H9 (cell line): ENCODE measurements at regions not wholly inside any gene's neighbourhood (a gene's known extent, or its start where the extent isn't known, plus 50 kb on each side); places are given as distances from the start of the nearest gene placed in this dataset.

Source experiments
- DNase-seq: peaks from one replicate; pipeline ENCODE4 v3.0.0-alpha.2; 2017
- H2AFZ ChIP-seq: one replicate; pipeline ENCODE4 v1.6.1; 2013; ENCODE audit warnings: mild to moderate bottlenecking, low read length, control low read depth, moderate library complexity
- H2AK5ac ChIP-seq: 2 replicates; pipeline ENCODE4 v1.6.1; 2013; ENCODE audit warnings: low read length, control low read depth, mixed read lengths; ENCODE audit not compliant: insufficient read length
- H2BK120ac ChIP-seq: one replicate; pipeline ENCODE4 v1.6.1; 2013; ENCODE audit warnings: low read depth, mild to moderate bottlenecking, low read length, control low read depth, inconsistent platforms; ENCODE audit not compliant: poor library complexity, severe bottlenecking
- H2BK12ac ChIP-seq: 2 replicates; pipeline ENCODE4 v1.6.1; 2013; ENCODE audit warnings: low read length, control low read depth, mixed read lengths, low read depth; ENCODE audit not compliant: insufficient read length
- H2BK15ac ChIP-seq: 2 replicates; pipeline ENCODE4 v1.6.1; 2013; ENCODE audit warnings: low read depth, low read length, control low read depth
- H2BK20ac ChIP-seq: one replicate; pipeline ENCODE4 v1.6.1; 2013; ENCODE audit warnings: low read depth, mild to moderate bottlenecking, low read length, control low read depth, inconsistent platforms; ENCODE audit not compliant: poor library complexity, severe bottlenecking
- H2BK5ac ChIP-seq: 2 replicates; pipeline ENCODE4 v1.6.1; 2013; ENCODE audit warnings: low read length, control low read depth, mixed read lengths; ENCODE audit not compliant: insufficient read length
- H3K14ac ChIP-seq: 2 replicates; pipeline ENCODE4 v1.6.1; 2013; ENCODE audit warnings: low read length, control low read depth; ENCODE audit not compliant: insufficient read depth
- H3K18ac ChIP-seq: 2 replicates; pipeline ENCODE4 v1.6.1; 2013; ENCODE audit warnings: low read depth, mild to moderate bottlenecking, mixed read lengths, low read length, control low read depth; ENCODE audit not compliant: insufficient read length
- H3K23ac ChIP-seq: 2 replicates; pipeline ENCODE4 v1.6.1; 2013; ENCODE audit warnings: low read length, control low read depth, mixed read lengths, low read depth; ENCODE audit not compliant: insufficient read length
- H3K23me2 ChIP-seq: 2 replicates; pipeline ENCODE4 v1.6.1; 2013; ENCODE audit warnings: low read depth, mild to moderate bottlenecking, mixed read lengths, low read length, control low read depth; ENCODE audit not compliant: insufficient read length, poor library complexity, severe bottlenecking
- H3K27ac ChIP-seq: 2 replicates; pipeline ENCODE4 v1.5.1; 2013; ENCODE audit warnings: low read length, control low read depth, mixed read lengths, low read depth; ENCODE audit not compliant: insufficient read length
- H3K27me3 ChIP-seq: 2 replicates; pipeline ENCODE4 v1.6.1; 2013; ENCODE audit warnings: low read length, control low read depth, inconsistent platforms; ENCODE audit not compliant: insufficient read depth
- H3K4ac ChIP-seq: 2 replicates; pipeline ENCODE4 v1.6.1; 2013; ENCODE audit warnings: low read depth, mild to moderate bottlenecking, control low read depth, inconsistent platforms, low read length, moderate library complexity
- H3K4me1 ChIP-seq: 2 replicates; pipeline ENCODE4 v1.6.1; 2013; ENCODE audit warnings: low read length, control low read depth, inconsistent platforms; ENCODE audit not compliant: insufficient read depth
- H3K4me2 ChIP-seq: 2 replicates; pipeline ENCODE4 v1.6.1; 2013; ENCODE audit warnings: low read length, control low read depth, mixed read lengths; ENCODE audit not compliant: insufficient read length, insufficient read depth
- H3K56ac ChIP-seq: 2 replicates; pipeline ENCODE4 v1.6.1; 2013; ENCODE audit warnings: low read depth, mild to moderate bottlenecking, mixed read lengths, low read length, control low read depth; ENCODE audit not compliant: insufficient read length
- H3K79me1 ChIP-seq: 2 replicates; pipeline ENCODE4 v1.6.1; 2013; ENCODE audit warnings: low read depth, mild to moderate bottlenecking, moderate library complexity, low read length, control low read depth, inconsistent platforms; ENCODE audit not compliant: insufficient read depth, poor library complexity, severe bottlenecking
- H3K79me2 ChIP-seq: 2 replicates; pipeline ENCODE4 v1.6.1; 2013; ENCODE audit warnings: low read length, control low read depth, inconsistent platforms; ENCODE audit not compliant: insufficient read depth
- H3K9ac ChIP-seq: 2 replicates; pipeline ENCODE4 v1.6.1; 2013; ENCODE audit warnings: low read length, control low read depth, mixed read lengths; ENCODE audit not compliant: insufficient read length; ENCODE audit errors: extremely low read depth
- H3K9me3 ChIP-seq: one replicate; pipeline ENCODE4 v1.6.1; 2013; ENCODE audit warnings: low read depth, low read length, inconsistent platforms; ENCODE audit not compliant: control insufficient read depth
- H3T11ph ChIP-seq: one replicate; pipeline ENCODE4 v1.6.1; 2013; ENCODE audit warnings: mild to moderate bottlenecking, low read length, control low read depth, inconsistent platforms
- H4K20me1 ChIP-seq: one replicate; pipeline ENCODE4 v1.6.1; 2013; ENCODE audit not compliant: control insufficient read depth, insufficient read length, insufficient read depth
- H4K5ac ChIP-seq: 2 replicates; pipeline ENCODE4 v1.6.1; 2013; ENCODE audit warnings: low read depth, mild to moderate bottlenecking, mixed read lengths, low read length, control low read depth; ENCODE audit not compliant: insufficient read length
- H4K8ac ChIP-seq: replicated peaks from 2 replicates; pipeline ENCODE4 v1.6.1; 2013; ENCODE audit warnings: low read length, control low read depth, mixed read lengths, low read depth; ENCODE audit not compliant: insufficient read length
- H4K91ac ChIP-seq: 2 replicates; pipeline ENCODE4 v1.6.1; 2013; ENCODE audit warnings: low read depth, mild to moderate bottlenecking, moderate library complexity, mixed read lengths, low read length, control low read depth; ENCODE audit not compliant: insufficient read length
- H3K27ac Mint-ChIP-seq, 3 experiments: 2 replicates in 2 of 3; 3 replicates in 1 of 3; pipeline ENCODE4 v1.8.0; 2020 to 2021; ENCODE audit warnings: mixed read lengths in 3 of 3, mild to moderate bottlenecking in 1 of 3, moderate library complexity in 1 of 3
- H3K27me3 Mint-ChIP-seq: 2 replicates; pipeline ENCODE4 v1.8.0; 2021; ENCODE audit warnings: low read depth, mild to moderate bottlenecking, moderate library complexity, mixed read lengths
- H3K36me3 Mint-ChIP-seq, 3 experiments: 2 replicates in 2 of 3; 3 replicates in 1 of 3; pipeline ENCODE4 v1.8.0; 2020 to 2021; ENCODE audit warnings: low read depth in 3 of 3, mixed read lengths in 3 of 3; ENCODE audit not compliant: insufficient read depth in 1 of 3
- H3K4me1 Mint-ChIP-seq, 2 experiments: 2 replicates each; pipeline ENCODE4 v1.8.0; 2020; ENCODE audit warnings: mixed read lengths in 2 of 2
- H3K4me3 Mint-ChIP-seq, 2 experiments: 2 replicates in 1 of 2; 3 replicates in 1 of 2; pipeline ENCODE4 v1.8.0; 2020 to 2021; ENCODE audit warnings: mild to moderate bottlenecking in 2 of 2, mixed read lengths in 2 of 2, moderate library complexity in 1 of 2
- H3K9me3 Mint-ChIP-seq, 2 experiments: 2 replicates in 1 of 2; 3 replicates in 1 of 2; pipeline ENCODE4 v1.8.0; 2020; ENCODE audit warnings: mild to moderate bottlenecking in 2 of 2, mixed read lengths in 2 of 2, moderate library complexity in 1 of 2
- CTCF ChIP-seq: fragments of 200-600 bp; sonication (generic); conservative IDR thresholded peaks from 3 replicates; pipeline ENCODE4 v1.8.0; 2021; ENCODE audit warnings: antibody characterized with exemption, mild to moderate bottlenecking
- WGBS: extraction: QIAGEN DNeasy Blood & Tissue Kit; methylation state at CpG from one replicate; pipeline ENCODE4 v1.1.7; 2013; ENCODE audit warnings: missing lambda C conversion rate, low lambda C conversion rate, mixed read lengths; ENCODE audit not compliant: insufficient read length; ENCODE audit errors: extremely low coverage; 5-methylcytosine and 5-hydroxymethylcytosine counted together

- DNase-seq, result no peak
- Histone ChIP-seq H3K23me2 (no peaks in the 10 kb centered on the region), H3K18ac (no peak overlapping the region), H2AK5ac (no peak overlapping the region), H2BK20ac (no peak overlapping the region), H3K9me3 (peaks cover 84% of the 10 kb centered on the region), H3K79me2 (no peaks in the 10 kb centered on the region), H3K27ac (no peak overlapping the region), H4K20me1 (no peaks in the 10 kb centered on the region), H2BK12ac (no peak overlapping the region), H3K27me3 (no peaks in the 10 kb centered on the region), H3T11ph (no peak overlapping the region), H4K91ac (no peak overlapping the region), H2AFZ (no peak overlapping the region), H3K56ac (no peak overlapping the region), H4K8ac (no peak overlapping the region), H2BK5ac (no peak overlapping the region), H3K4ac (no peak overlapping the region), H3K4me2 (no peak overlapping the region), H3K79me1 (no peaks in the 10 kb centered on the region), H3K14ac (no peak overlapping the region), H2BK15ac (no peak overlapping the region), H2BK120ac (no peak overlapping the region), H4K5ac (no peak overlapping the region), H3K23ac (no peak overlapping the region), H3K9ac (no peak overlapping the region), H3K4me1 (no peaks in the 10 kb centered on the region)
- H3K4me1 Mint-ChIP-seq, result no peaks in the 10 kb centered on the region
- H3K9me3 Mint-ChIP-seq, result peaks cover 21 to 82% of the 10 kb centered on the region in 2 experiments
- H3K36me3 Mint-ChIP-seq, result peaks cover 0 to 26% (median 10%) of the 10 kb centered on the region in 3 experiments; a peak in 5 of 7 replicates
- H3K4me3 Mint-ChIP-seq, result no peak overlapping the region
- peaks cover 7% of the 10 kb centered on the region for H3K27me3 Mint-ChIP-seq
- no peak for TF ChIP-seq CTCF
- no CpG with 5 or more reads among the region's 20 CpGs for WGBS
- H3K27ac Mint-ChIP-seq, result no peak overlapping the region
Measured at GRCh38 chr1:2934156-2934540, 87.1 kb upstream of the ACTRT2 start.
